GM13977 (cell line): ENCODE measurements at regions not wholly inside any gene's neighbourhood (a gene's known extent, or its start where the extent isn't known, plus 50 kb on each side); places are given as distances from the start of the nearest gene placed in this dataset.
"Not testable (repeated sequence)": the region's sequence is repeated elsewhere in the genome, so short reads cannot be mapped to it uniquely, and the experiment has no call there.

Source experiments
- DNase-seq: peaks from one replicate; pipeline ENCODE4 v3.0.0; 2012; ENCODE audit warnings: low spot score
- CTCF ChIP-seq: IDR thresholded peaks from 2 replicates; pipeline ENCODE4 v1.5.1; 2012; ENCODE audit warnings: mild to moderate bottlenecking, control low read depth; ENCODE audit not compliant: insufficient read depth; ENCODE audit errors: extremely low read depth, missing control alignments
- in situ Hi-C: fragments of 300-500 bp; cut with MboI; formaldehyde crosslinking; loops from one replicate; pipeline ENCODE4 v1.12.0; 2022; ENCODE audit warnings: low sequenced_read_pairs, low pct_unique_long_range_greater_than_20kb, mixed read lengths, inconsistent platforms; ENCODE audit not compliant: unreplicated experiment

- DNase-seq: no peak
- TF ChIP-seq CTCF: no peak
- in situ Hi-C loops: no loop called here
These were observed 930.0 kb upstream of the KLHL29 start for GRCh38 chr2:22454826-22455485.

GRCh38 chr2:22458440-22458839 lies 926.5 kb upstream of the KLHL29 start:
- TF ChIP-seq CTCF: no peak
- in situ Hi-C loops: no loop called here
- no peak for DNase-seq

GRCh38 chr2:22475103-22475502 lies 909.9 kb upstream of the KLHL29 start:
- DNase-seq, in situ Hi-C loops: not testable (repeated sequence)

- no peak for DNase-seq
- in situ Hi-C loops: no loop called here
- TF ChIP-seq CTCF: no peak
These were observed 906.6 kb upstream of the KLHL29 start for GRCh38 chr2:22478329-22478728.

GRCh38 chr2:22481486-22482259 lies 903.3 kb upstream of the KLHL29 start:
- TF ChIP-seq CTCF: no peak
- in situ Hi-C loops: no loop called here
- DNase-seq: no peak

- DNase-seq: no peak
- in situ Hi-C loops: no loop called here
- TF ChIP-seq CTCF: no peak
These were observed 901.9 kb upstream of the KLHL29 start for GRCh38 chr2:22483036-22483435.

- no peak for DNase-seq
- in situ Hi-C loops: no loop called here
- TF ChIP-seq CTCF: no peak
These were observed 899.5 kb upstream of the KLHL29 start for GRCh38 chr2:22485486-22485885.
